ENCODE measurements at regions not wholly inside any gene's neighbourhood (a gene's known extent, or its start where the extent isn't known, plus 50 kb on each side); places are given as distances from the start of the nearest gene placed in this dataset.
"Not testable (repeated sequence)": the region's sequence is repeated elsewhere in the genome, so short reads cannot be mapped to it uniquely, and the experiment has no call there.

- DNase-seq (no peak), ATAC-seq (no peak)
- H3K4me3 ChIP-seq = no peak overlapping the region
- H3K4me1 ChIP-seq (ENCODE audit: low read depth) = no peaks in the 10 kb centered on the region
- intact Hi-C loops (cut with DNase I, micrococcal nuclease) = no loop called here
- no peaks in the 10 kb centered on the region for H3K9me3 ChIP-seq
- no peak for TF ChIP-seq CTCF (IDR thresholded peaks at IDR 0.05)
- H3K36me3 ChIP-seq (ENCODE audit: low read depth) = no peaks in the 10 kb centered on the region
Measured at GRCh38 chr2:78162202-78162601, 640.0 kb upstream of the LRRTM4 start.

GRCh38 chr2:78172157-78172556 is 650.0 kb upstream of the LRRTM4 start:
- H3K36me3 ChIP-seq (ENCODE audit: low read depth); DNase-seq; H3K4me1 ChIP-seq (ENCODE audit: low read depth); intact Hi-C loops (cut with DNase I, micrococcal nuclease); ATAC-seq; H3K9me3 ChIP-seq; H3K4me3 ChIP-seq: not testable (repeated sequence)

- ATAC-seq (no peak), DNase-seq (no peak)
- no peaks in the 10 kb centered on the region for H3K36me3 ChIP-seq (ENCODE audit: low read depth)
- H3K4me1 ChIP-seq (ENCODE audit: low read depth) = no peaks in the 10 kb centered on the region
- H3K4me3 ChIP-seq = no peak overlapping the region
- H3K9me3 ChIP-seq = no peaks in the 10 kb centered on the region
- intact Hi-C loops (cut with DNase I, micrococcal nuclease) = no loop called here
- no peak for TF ChIP-seq CTCF (IDR thresholded peaks at IDR 0.05)
Measured at GRCh38 chr2:78175645-78176044, 653.5 kb upstream of the LRRTM4 start.

- ATAC-seq (no peak), DNase-seq (no peak)
- Histone ChIP-seq H3K4me3 (no peak overlapping the region), H3K4me1 (ENCODE audit: low read depth) (no peaks in the 10 kb centered on the region), H3K9me3 (no peaks in the 10 kb centered on the region), H3K36me3 (ENCODE audit: low read depth) (no peaks in the 10 kb centered on the region)
- no peak for TF ChIP-seq CTCF (IDR thresholded peaks at IDR 0.05)
- intact Hi-C loops (cut with DNase I, micrococcal nuclease) = no loop called here
Measured at GRCh38 chr2:78201064-78201575, 678.9 kb upstream of the LRRTM4 start.

GRCh38 chr2:78202366-78202765 is 680.2 kb upstream of the LRRTM4 start:
- no peaks in the 10 kb centered on the region for H3K4me1 ChIP-seq (ENCODE audit: low read depth)

More at GRCh38 chr2:78202366-78202765, 680.2 kb upstream of the LRRTM4 start:
- DNase-seq = no peak
- intact Hi-C loops (cut with DNase I, micrococcal nuclease) = no loop called here
- no peak for TF ChIP-seq CTCF (IDR thresholded peaks at IDR 0.05)
- no peak for ATAC-seq
- Histone ChIP-seq H3K9me3 (no peaks in the 10 kb centered on the region), H3K36me3 (ENCODE audit: low read depth) (no peaks in the 10 kb centered on the region), H3K4me3 (no peak overlapping the region)
